Mucosa of stomach (tissue), 1 donor: ENCODE measurements at regions not wholly inside any gene's neighbourhood (a gene's known extent, or its start where the extent isn't known, plus 50 kb on each side); places are given as distances from the start of the nearest gene placed in this dataset.
"Not testable (repeated sequence)": the region's sequence is repeated elsewhere in the genome, so short reads cannot be mapped to it uniquely, and the experiment has no call there.

ENCODE experiments used
- H3K27me3 ChIP-seq: one replicate; pipeline ENCODE4 v1.7.0; 2013; ENCODE audit warnings: mild to moderate bottlenecking, low read length; ENCODE audit not compliant: control insufficient read depth, insufficient read depth
- H3K36me3 ChIP-seq: one replicate; pipeline ENCODE4 v1.7.0; 2013; ENCODE audit warnings: low read length; ENCODE audit not compliant: control insufficient read depth, insufficient read depth
- H3K4me1 ChIP-seq: one replicate; pipeline ENCODE4 v1.7.0; 2013; ENCODE audit warnings: mild to moderate bottlenecking, low read length; ENCODE audit not compliant: control insufficient read depth, insufficient read depth
- H3K4me3 ChIP-seq: one replicate; pipeline ENCODE4 v1.7.0; 2013; ENCODE audit warnings: low read length
- H3K9ac ChIP-seq: one replicate; pipeline ENCODE4 v1.7.0; 2013; ENCODE audit warnings: mild to moderate bottlenecking, low read length, moderate library complexity
- H3K9me3 ChIP-seq: one replicate; pipeline ENCODE4 v1.7.0; 2013; ENCODE audit warnings: mild to moderate bottlenecking, low read length, moderate library complexity; ENCODE audit not compliant: control insufficient read depth
- donor health status: Pancreatic carcinoma.

DNA sequence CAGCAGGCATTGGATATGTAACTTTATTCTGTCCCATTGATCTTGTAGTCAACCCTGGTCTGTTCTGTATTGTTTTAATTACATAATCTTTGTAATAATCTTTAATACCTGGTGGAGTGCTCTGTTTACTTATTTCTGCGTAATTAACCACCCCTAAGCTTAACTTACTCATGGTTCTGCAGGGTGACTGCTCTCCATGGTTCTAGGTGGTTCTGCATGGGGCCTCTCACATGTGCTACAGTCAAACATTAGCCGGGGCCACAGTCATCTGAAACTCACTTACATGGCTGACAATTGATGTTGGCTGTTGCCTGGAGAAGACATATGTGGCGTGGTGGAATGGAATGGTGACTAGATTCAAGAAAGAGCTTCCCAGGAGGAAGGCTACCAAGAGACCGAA, 1709.8 kb downstream of the SPATA31A7 start:
- not testable (repeated sequence) for H3K27me3 ChIP-seq, H3K9ac ChIP-seq, H3K36me3 ChIP-seq

DNA sequence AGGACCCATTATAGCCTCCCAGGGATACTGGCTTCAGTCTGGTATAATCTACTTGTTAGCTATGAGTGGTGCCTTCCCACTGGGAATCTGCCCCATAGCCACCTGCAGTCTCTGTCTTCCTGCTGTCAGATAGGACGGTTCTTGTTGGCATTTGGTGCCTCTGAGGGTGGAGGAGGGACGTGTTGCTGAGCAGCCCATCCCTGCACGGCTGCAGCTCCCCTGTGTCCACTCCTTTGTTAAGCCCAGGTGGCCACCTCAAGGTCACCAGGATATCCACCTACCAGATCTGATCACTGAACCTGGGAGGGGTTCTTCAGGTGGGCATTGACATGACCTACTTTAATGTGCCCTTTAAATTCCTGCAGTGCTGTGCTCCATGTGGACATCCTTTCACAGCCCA, 1714.2 kb downstream of the SPATA31A7 start:
- H3K27me3 ChIP-seq, H3K9me3 ChIP-seq, H3K4me3 ChIP-seq, H3K9ac ChIP-seq, H3K4me1 ChIP-seq, H3K36me3 ChIP-seq: not testable (repeated sequence)

More for the DNA sequence above, 1709.8 kb downstream of the SPATA31A7 start:
- not testable (repeated sequence) for H3K4me1 ChIP-seq, H3K4me3 ChIP-seq, H3K9me3 ChIP-seq

DNA sequence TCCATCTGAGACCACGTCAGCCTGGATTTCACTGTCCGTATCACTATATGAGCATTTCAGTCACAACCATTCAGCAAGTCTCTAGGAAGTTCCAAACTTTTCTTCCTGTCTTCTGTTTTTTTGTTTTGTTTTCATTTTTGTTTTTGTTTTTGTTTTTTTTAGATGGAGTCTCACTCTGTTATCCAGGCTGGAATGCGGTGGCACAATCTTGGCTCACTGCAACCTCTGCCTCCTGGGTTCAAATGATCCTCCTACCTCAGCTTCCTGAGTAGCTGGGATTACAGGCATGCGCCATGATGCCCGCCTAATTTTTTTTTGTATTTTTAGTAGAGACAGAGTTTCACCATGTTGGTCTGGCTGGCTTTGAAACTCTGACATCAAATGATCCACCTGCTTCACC, 1715.9 kb downstream of the SPATA31A7 start:
- H3K4me1 ChIP-seq, H3K36me3 ChIP-seq, H3K4me3 ChIP-seq, H3K27me3 ChIP-seq, H3K9me3 ChIP-seq, H3K9ac ChIP-seq: not testable (repeated sequence)

DNA sequence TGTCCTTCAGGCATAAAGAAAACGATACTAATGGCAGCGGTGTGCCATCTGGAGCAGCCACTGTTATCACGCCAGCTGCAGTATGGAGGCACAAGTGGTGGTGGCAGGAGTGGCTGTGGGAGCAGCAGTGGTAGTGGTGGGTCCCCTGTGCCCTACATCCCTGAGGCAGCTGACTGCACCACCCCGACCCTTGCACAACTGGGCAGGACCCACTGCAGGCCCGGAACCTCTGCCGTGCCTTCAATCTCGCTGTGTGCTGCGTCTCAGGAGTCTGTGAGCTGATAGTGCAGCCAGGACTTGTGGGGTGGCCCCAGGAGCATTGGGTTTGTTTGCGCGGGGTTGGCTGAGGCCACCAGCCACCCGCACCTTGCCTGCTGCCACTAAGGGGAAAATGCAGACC, 1718.0 kb downstream of the SPATA31A7 start:
- not testable (repeated sequence) for H3K36me3 ChIP-seq, H3K9ac ChIP-seq, H3K27me3 ChIP-seq, H3K4me3 ChIP-seq, H3K4me1 ChIP-seq, H3K9me3 ChIP-seq

DNA sequence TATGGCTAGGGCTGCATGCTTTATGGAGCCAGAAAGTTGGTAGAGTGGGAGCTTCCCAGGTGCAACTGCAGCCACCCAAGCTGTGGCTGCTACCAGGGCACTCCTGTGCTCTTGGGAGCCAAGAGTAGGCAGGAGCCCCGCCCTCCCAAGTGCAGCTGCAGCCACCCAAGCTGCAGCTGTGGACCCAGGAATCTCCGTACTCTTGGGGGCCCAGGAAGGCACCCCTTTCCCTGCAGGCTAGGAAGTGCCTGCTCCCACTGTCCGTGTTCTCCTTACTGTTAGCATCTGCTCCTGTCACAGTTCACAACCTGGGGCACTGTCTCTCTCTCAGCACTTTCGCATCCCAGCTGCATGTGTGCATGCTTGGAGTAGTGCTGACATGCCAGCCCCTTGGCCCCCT, 1718.4 kb downstream of the SPATA31A7 start:
- not testable (repeated sequence) for H3K36me3 ChIP-seq, H3K27me3 ChIP-seq, H3K9ac ChIP-seq, H3K4me3 ChIP-seq, H3K4me1 ChIP-seq, H3K9me3 ChIP-seq

DNA sequence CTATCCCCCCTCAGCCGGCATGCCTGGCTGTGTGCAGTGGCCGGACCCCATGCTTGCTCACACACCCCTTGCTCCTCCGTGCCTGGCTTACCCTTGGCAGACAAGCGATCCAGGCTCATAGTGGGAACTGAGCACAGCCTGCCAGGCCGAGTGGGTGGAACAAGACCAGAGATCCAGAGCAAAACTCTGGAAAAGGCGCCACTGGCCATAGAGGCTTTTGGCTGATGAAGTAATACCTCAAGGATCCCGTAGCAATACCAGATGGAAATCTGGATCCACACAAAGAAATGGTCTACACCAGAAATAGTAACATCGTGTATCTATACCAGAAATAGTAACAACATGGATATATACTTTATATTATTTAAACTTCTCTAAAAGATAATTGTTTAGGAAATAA, 1719.6 kb downstream of the SPATA31A7 start:
- H3K4me3 ChIP-seq, H3K4me1 ChIP-seq: not testable (repeated sequence)

DNA sequence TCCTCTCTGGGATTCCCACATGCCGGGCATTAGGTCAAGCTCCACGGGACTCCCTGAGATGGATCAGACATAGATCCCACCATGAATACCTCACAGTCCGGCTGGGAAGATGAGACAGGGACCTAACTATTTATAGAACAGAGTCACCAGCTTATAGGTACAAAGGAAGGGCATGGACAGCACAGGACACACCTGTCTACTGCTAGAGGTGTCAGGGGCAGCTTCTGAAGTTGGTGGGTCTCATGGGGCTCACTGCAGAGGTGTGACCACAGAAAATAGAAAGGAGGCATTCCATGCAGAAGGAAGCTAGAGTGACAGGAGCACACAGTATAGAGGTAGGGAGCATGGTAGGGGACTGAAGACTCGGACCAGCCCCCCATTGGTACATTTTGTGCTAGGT, 1722.4 kb downstream of the SPATA31A7 start:
- H3K4me1 ChIP-seq, H3K9me3 ChIP-seq, H3K9ac ChIP-seq, H3K4me3 ChIP-seq, H3K27me3 ChIP-seq, H3K36me3 ChIP-seq: not testable (repeated sequence)

More for the DNA sequence above, 1719.6 kb downstream of the SPATA31A7 start:
- not testable (repeated sequence) for H3K9ac ChIP-seq, H3K9me3 ChIP-seq, H3K27me3 ChIP-seq, H3K36me3 ChIP-seq

DNA sequence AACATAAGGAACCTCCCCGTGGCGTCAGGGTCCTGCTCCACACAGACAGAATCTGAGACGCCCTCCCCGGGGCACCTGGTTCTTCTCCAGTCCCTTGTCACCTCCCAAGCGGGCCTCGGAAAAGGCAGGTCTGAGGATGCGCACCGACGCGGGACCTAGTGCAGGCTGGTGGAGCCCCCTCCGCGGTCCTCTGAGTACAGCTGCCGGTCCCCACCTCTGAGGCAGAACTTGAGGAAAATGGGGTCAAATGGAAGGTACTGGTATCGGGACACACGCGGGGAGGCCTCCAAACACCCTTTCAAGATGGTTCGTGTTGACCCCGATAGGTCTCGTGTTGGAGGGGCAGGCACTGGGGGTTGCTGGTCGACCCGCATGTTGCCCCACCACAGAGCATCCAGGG, 1725.3 kb downstream of the SPATA31A7 start:
- not testable (repeated sequence) for H3K27me3 ChIP-seq, H3K4me1 ChIP-seq, H3K4me3 ChIP-seq, H3K36me3 ChIP-seq, H3K9me3 ChIP-seq, H3K9ac ChIP-seq

DNA sequence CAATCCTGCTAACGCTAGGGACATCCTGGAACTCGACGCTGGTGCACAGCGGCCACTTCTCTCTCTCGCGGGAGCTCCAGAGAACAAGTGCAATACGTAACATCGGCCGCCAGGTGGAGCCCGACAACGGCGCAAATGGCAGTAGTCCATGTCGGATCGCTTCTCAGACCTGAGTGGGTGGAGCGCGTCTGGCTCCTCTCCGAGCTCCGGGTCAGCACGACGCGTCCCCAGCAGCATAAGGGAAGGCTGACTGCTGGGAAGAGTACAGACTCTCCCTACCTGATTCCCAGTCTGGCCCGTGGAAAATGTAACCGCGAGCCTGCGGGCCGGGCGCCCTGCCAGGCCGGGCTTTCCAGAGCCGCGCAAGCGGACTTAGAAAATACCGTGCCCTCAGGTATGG, 1725.8 kb downstream of the SPATA31A7 start:
- not testable (repeated sequence) for H3K36me3 ChIP-seq, H3K9ac ChIP-seq

DNA sequence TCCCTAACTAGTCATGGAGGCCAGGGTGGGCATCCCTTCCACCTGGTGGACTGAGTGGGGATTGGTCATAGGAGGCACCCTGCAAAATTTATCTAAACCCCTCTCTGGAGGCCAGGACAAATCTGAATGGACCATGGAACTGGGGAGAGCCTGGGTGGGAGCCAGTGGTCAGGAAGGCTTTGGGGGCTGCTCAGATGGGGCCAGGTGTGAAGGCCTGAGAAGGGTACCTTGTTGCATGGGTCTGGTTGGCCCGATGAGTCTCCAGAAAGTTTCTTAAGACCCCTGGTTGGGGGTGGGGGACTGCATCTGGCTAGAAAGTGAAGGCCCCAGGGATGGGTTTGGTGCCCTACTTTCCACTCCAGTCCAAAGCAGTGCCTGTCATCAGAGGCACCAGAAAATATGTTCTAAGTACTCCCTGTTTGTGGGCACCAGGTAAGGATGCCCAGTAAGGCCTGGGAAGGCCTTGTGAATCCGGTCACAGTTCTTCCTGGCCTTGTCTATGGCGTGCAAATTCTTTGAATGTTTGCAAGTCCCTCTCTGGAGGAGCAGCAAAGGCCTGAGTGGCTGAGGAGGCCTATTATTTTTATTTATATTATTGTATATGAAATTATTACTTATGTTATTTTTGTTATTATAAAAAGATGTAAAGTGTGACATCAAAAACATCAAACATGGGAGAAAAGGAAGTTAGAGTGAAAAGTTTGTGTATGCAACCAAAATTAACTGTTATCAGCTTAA, 1729.0 kb downstream of the SPATA31A7 start:
- H3K27me3 ChIP-seq, H3K4me3 ChIP-seq, H3K9me3 ChIP-seq, H3K4me1 ChIP-seq, H3K9ac ChIP-seq, H3K36me3 ChIP-seq: not testable (repeated sequence)

More for the DNA sequence above, 1725.8 kb downstream of the SPATA31A7 start:
- H3K27me3 ChIP-seq, H3K9me3 ChIP-seq, H3K4me3 ChIP-seq, H3K4me1 ChIP-seq: not testable (repeated sequence)

DNA sequence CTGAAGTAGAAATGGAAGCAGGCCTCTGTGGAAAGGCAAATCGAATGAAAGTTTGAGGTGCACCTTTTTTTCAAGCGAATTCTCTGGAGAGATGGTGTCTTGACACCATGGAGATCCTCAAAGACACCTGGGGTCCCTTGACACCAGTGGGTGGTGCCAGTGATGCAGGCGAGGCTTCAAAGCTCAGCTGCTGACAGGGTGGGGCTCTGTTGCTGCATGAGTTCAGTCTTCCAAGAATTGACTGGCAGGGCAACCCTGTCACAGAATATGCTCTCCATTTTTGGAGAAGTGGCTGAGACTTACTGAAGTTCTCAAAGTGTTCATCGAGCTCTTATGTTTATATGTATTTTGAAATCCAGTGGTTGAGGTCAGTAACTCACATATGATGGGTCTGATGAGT, 1741.6 kb downstream of the SPATA31A7 start:
- H3K9ac ChIP-seq, H3K4me1 ChIP-seq, H3K27me3 ChIP-seq, H3K4me3 ChIP-seq, H3K9me3 ChIP-seq, H3K36me3 ChIP-seq: not testable (repeated sequence)

DNA sequence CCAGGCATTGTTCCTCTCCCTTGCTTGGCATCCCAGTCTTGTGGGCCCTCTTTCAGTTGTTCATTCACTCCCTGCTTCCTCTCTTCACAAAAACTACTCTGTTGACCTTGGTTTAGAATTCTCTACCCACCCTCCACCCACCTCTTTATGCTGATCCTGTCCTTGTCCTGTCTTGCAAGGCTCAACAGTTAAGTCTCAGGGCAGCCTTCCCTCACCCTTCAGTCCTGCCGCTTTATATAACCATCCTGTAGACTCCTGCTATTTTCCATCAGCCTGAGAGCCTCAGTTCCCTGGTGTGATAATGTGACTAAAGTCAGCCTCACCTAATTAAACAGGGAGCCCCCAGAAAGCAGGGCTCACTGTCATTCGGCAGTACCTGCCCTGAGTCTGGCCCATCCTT, 1763.0 kb downstream of the SPATA31A7 start:
- H3K36me3 ChIP-seq, H3K9ac ChIP-seq, H3K27me3 ChIP-seq, H3K4me3 ChIP-seq, H3K9me3 ChIP-seq, H3K4me1 ChIP-seq: not testable (repeated sequence)
